Jurkat, Clone E6-1 (cell line): ENCODE measurements at regions not wholly inside any gene's neighbourhood (a gene's known extent, or its start where the extent isn't known, plus 50 kb on each side); places are given as distances from the start of the nearest gene placed in this dataset.

Source experiments
- DNase-seq: peaks from one replicate; pipeline ENCODE4 v3.0.0-alpha.2; 2011; ENCODE audit warnings: low read depth, low spot score
- H3K4me3 ChIP-seq: 2 replicates; pipeline ENCODE4 v1.5.1; 2011; ENCODE audit warnings: mild to moderate bottlenecking, low read length, control low read depth, moderate library complexity

DNA sequence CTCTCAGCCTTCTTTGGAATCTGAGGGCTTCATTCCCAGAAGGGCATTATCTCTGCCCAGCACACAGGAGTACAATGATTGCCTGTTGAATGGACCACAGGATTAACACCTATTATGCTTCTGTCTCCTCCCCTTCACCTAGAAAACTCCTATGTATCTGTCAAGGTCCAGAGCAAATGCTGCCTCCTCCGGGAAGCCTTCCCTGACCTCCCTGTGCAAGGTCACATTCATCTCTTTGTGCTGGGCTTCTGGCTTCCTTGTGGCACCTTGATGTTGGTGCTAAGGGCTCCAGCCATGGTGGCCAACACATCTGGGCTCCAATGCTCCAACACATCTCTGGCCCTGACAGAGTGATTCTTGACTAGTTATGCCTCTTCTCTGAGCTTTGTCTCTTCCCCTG lies 49.9 kb upstream of the ATP2B2 start:
- no peak overlapping the region for H3K4me3 ChIP-seq

DNA sequence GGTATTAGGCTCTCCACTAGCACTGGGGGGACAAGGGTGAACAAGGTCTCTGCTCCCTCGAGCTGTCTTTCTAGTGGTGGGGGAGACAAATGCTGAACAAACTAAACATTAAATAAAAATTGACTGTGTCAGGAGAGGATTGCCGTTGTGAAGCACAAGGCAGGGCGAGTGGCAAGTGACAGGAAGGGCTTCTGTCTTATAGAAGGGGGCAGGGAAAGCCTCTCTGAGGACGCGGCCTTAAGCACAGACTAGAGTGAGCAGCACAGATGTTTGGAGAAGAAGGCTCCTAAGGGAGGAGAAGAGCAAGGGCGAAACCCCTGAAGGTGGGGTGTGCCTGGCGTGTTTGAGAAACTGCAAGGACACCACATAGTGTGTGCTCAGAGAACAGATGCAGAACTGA lies 50.9 kb upstream of the ATP2B2 start:
- no peak overlapping the region for H3K4me3 ChIP-seq
- no peak for DNase-seq

More for the DNA sequence above, 49.9 kb upstream of the ATP2B2 start:
- no peak for DNase-seq

DNA sequence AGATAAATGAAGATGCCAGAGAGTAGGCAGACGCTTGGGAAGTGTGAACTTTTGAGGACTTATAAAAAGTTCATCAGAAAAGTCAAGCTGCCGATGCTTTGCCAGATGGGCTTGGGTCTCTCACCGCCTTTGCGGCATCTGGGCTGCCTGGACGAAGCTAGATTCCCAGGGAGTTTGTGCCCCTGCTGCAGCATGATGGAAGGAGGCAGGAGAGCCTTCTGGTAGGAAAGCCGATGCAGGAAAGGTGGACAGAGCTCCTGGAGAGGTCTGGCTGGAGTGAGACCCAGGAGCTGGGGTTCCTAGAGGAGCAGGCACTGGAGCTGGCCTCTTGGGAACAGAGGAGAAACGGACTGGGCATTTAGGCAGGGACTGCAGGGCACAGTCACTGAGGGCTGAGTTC lies 51.9 kb upstream of the ATP2B2 start:
- no peak for DNase-seq

DNA sequence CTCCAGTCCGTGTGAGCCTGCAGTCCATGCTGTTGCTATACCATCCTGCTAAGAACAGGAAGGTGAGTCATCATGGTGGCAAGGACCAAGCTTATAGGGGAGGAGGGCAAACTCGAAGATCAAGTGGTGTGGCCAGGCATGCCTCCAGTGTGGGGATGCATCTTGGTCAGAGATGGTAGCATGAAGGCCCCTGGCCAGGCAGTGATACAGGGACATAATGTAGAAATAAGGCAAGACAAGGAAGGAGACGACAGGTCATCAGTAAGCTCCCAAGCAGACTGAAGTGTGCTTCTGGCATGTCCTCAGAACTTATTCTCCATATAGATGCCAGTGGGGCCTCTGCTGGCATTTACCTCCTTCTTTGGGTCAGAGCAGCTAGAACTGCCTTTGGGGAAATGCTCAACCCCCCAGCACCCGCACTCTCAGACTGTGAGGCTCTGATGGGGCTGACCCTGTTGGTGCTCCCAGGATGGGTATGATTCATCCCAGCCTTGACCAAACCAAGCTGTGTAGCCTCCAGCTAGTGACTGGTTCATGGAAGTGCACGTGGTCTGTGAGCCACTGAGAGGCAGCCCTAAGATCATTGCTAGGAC lies 52.5 kb upstream of the ATP2B2 start:
- H3K4me3 ChIP-seq = no peak overlapping the region
- no peak for DNase-seq

More for the DNA sequence above, 51.9 kb upstream of the ATP2B2 start:
- no peak overlapping the region for H3K4me3 ChIP-seq

DNA sequence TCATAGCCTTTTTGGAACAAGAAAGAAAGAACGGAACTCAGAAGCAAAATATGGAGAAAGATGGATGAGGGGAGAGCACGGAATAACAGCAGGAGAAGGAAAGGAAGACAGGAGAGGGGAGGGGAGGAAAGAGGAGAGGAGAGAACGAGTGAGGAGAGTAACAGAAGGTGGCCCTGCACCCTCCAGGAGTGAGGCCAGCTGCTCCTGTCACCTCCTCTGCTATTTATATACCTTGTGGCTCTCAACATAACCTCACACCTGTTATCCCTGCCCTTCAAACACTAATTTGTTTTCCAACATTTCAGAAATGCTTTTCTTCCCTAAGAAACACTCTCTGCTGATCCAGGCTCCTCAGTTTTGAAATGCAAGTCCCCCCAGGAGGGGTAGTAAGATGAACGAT lies 53.4 kb upstream of the ATP2B2 start:
- no peak overlapping the region for H3K4me3 ChIP-seq
- DNase-seq = no peak

DNA sequence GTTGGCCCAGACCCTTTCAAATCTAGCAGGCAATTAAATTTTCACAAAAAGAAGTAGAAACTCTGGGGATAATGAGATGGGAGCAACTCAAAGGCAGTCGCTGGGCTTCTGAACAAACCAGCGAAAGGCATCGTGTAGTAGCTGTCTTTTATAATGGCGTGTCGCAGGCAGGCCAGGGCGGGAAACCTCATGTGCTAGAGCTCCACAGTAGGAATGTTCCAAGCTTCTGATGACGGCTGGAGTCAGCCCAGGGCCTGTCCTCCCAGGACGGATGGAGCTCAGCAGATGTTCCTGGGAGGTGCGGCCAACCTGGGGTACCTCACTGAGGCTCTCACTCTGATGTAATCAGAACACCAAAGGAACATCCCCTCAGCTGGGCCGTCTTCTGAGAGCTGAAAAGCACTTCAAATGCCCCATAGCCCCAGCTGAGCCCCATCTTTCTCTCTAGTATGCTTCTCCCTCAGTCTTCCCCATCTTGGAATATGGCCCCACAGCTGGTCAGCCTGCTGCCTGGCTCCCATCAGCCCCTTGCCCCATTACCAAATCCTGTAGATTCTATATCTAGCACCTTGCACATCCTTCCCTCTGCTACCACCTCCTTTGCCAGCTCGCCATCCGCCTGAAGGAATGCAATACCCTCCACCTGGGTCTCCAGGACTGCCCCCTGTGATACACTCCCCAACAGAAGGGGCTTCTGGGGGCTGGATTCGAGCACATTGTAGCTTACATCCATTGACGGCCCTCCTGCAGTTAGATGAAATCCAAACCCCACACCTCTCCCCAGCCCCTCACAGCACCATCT lies 54.9 kb upstream of the ATP2B2 start:
- no peak for DNase-seq
- no peak overlapping the region for H3K4me3 ChIP-seq

DNA sequence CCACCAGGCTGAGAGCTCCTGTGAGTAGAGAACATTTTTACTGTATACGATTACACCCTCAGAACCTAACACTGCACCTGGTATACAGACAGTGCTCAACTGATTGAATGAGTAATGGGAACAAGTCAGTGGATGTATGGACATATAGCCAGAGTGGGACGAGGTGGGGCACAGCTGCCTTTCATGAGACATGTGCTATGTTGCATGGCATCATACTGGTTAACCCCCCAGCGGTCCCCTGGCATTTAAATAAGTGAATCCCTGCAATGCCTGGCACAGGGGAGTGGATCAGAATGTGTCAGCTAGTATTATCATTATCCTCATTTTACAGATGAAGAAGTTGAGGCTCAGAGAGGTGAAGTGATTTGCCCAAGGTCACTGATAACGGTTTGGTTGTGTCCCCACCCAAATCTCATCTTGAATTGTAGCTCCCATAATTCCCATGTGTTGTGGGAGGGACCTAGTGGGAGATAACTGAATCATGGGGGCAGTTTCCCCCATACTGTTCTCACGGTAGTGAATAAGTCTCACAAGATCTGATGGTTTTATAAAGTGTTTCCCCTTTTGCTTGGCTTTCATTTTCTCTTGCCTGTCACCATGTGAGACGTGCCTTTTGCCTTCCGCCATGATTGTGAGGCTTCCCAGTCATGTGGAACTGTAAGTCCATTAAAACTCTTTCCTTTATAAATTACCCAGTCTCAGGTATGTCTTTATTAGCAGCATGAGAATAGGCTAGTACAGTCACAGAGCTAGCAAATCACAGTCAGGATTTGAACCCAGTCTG lies 56.0 kb upstream of the ATP2B2 start:
- no peak overlapping the region for H3K4me3 ChIP-seq
- DNase-seq = no peak

DNA sequence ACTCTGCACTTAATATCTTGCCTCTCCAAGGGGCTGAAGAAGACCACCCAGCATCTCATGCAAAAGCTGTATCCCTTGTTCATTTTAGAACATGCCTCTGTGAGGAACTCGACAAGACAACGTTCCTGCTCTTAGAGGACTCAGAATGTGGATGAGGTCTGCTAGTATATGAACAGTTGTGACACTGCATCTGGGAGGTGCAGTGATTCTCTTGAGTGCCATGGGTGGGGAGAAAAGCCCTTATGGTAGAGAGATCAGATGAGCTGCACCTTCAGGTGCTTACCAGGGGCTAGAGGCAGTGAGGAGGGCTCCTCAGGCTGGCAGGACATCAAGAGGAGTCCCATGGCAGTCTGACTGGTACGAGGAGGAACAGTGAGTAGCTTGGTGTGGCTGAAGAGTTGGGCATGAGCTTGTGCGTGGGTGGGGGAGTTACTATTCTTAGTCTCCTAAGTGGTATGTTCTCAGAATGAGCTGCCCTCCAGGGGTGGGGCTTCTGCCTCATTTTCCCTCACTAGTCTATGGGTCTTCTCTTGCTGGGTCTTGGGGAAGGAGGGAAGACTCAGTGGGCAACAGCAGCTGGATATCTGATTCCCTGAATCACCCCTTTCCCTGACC lies 56.7 kb upstream of the ATP2B2 start:
- DNase-seq = no peak
- no peak overlapping the region for H3K4me3 ChIP-seq

DNA sequence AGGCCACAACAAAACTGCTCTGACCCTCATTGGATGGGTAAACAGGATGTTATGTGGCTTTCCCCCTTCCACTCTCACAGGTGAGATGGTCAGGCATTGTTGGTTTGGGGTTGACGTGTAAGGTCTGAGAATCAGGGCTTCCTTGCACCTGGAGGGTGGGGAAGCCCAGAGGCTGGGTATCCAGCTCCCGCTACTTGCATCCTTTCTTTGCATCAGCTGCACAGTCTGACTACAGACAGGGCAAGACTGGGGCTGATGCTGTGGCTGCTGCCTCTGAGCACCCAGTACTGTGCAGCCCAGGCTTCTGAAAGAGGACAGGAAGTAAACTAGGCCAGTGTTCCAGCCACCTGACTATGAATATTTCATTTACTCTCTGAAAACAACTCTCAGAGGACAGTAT lies 58.0 kb upstream of the ATP2B2 start:
- H3K4me3 ChIP-seq = no peak overlapping the region
- DNase-seq = no peak

DNA sequence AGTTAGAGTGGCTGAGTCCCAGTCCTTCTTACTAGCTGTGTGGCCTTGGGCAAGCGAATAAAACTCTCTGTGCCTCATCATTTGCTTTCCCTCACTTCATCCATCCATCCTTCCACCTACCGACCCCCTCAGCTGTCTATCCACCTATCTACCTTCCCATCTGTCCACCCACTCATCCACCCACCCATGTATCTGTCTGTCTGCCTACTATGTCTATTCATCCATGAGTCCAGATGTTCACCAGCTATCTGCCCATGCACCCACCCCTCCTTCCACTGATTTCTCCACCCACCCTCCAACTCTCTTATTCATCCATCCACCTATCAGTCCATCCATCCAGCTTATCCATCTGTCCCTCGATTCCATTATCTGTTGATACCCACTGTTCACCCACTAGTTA lies 60.4 kb upstream of the ATP2B2 start:
- no peak for DNase-seq
- no peak overlapping the region for H3K4me3 ChIP-seq

DNA sequence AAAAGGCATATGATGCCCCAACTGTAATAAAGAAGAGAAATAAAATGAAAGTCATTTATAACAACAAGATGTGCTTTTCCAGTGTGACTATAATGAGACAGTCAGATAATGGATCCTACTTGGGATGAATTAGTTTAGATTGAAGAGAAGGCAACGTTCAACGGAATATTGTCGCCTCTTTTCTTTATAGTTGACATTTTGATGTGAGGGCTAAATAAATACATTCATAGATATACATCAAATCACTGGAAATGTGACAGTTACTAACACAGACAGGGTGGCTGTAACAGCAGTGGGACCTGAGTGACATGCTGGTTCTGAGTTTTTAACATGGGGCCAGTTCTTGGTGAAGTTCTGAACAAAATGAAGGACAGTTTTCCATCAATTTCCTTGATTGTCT lies 61.1 kb upstream of the ATP2B2 start:
- DNase-seq = no peak
- no peak overlapping the region for H3K4me3 ChIP-seq

DNA sequence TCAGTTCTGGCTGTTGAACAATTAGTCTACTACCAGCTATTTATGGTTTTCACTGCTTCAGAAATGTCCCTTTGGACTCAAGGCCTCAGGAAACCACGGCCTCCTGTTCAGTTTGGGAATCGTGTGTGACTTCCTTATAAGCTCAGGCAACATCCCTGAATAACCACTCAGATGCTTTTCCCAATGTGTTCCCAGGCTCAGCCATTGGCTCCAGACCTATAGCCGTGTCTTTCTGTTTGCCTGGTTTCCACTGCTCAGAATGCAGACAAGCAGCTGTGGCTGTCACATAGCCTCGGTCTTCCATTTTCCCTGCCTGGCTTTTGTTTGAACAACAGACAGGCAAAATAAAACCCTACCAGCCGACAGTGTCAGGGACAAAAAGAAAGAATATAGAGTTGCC lies 63.2 kb upstream of the ATP2B2 start:
- DNase-seq = no peak
- no peak overlapping the region for H3K4me3 ChIP-seq

DNA sequence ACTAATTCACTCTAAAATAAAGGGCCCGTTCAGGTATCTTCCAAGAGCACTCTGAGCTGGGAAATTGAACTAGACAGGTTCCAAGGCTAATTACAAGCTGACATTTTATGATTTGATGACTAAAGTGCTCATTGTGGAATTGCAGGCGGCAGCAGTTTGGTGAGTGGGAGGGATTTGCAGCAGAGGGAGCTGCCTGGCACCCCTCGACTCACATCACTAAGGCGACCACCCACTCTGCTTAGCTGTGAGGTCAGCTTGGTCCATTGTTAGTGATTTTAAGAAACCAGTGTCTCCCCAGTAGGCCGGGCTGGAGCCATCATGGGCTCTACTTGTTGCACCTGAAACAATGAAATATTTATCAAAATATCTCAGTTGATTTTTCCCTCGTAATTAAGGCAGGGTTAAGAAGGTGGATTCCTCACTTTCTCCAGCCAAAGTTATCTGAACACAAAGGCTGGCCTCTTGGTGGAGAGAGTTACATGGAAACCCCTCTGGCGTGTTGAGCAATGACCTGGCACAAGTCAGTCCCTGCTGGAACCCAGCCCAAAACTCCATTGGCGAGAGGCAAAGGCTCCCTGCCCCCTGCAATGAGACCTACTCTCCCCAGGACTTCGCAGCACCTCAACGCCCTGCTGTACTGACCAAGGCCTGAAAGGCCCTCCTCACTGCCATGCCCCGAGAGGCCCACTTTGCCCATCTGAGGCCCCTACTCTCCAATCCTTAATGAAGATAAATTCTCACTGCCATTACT lies 65.0 kb upstream of the ATP2B2 start:
- H3K4me3 ChIP-seq = no peak overlapping the region
- no peak for DNase-seq

DNA sequence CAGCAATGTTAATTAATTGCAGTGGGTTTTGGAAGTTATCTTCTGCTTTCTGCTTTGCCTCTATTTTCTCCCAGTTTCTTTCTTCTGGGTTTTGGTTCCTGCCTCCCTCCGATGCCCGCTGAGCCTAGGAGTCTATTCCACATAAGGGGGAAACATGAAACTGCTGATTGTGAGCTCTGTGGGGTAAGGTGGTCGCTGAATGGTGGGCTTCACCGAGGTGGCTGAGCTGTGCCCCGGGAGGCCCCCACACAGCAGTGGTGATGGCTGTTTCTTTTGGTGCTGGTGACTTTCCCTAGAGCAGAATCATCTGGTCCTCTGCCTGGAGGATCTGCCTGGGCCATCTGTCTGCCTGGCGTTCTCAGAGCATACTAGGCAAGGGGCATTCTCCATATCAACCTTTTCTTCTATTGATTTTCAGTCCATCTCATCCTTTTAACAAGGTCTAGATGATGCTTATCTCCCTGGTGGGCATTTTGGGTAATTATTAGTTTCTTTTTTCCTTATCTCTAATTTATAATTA lies 68.8 kb upstream of the ATP2B2 start:
- no peak overlapping the region for H3K4me3 ChIP-seq
- DNase-seq = no peak

DNA sequence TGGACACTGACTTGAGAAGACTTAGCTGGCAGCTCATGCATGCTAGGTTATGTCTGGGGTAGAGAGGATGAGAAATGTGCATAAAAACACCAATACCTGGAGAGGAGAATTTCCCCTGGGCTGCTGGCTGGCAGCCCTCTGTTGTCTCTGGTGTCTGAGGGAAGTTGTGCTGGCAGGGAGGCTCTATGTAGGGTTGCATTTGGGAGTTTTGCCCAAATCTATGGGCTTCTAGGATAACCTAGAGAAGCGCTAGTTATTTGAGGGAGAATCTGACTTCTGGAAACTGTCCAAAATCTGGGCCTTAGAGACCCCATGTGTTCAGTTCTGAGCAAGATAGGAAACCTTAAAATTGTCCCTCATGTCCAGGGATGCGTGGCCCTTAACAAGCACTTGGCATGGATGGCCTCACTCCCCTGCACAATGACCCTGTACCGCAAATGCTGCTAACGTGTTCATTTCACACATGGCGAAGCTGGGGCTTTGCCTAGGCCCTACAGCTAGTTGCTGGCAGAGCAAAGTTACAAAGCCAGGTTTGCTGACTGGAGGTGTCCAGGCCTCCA lies 70.3 kb upstream of the ATP2B2 start:
- DNase-seq = no peak
- H3K4me3 ChIP-seq = no peak overlapping the region

DNA sequence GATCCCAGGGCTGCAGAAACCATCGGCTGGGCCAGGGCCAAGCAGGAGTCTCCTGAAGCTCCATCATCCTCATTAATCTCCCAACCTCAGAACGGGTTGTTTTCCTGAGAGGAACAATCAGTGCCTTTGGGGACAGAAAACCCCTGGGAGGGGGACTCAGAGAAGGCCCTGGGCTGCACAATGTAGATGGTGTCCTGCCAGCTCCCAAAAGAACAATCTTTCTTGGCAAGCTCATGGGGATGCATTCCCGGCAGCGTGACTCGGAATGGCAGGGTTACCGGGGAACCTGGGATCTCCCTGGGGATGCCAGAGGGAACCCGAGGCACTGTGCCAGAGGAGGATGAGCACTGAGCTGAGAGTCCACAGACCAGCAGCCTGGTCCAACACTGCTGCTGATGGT lies 72.1 kb upstream of the ATP2B2 start:
- H3K4me3 ChIP-seq = no peak overlapping the region
- DNase-seq = no peak

DNA sequence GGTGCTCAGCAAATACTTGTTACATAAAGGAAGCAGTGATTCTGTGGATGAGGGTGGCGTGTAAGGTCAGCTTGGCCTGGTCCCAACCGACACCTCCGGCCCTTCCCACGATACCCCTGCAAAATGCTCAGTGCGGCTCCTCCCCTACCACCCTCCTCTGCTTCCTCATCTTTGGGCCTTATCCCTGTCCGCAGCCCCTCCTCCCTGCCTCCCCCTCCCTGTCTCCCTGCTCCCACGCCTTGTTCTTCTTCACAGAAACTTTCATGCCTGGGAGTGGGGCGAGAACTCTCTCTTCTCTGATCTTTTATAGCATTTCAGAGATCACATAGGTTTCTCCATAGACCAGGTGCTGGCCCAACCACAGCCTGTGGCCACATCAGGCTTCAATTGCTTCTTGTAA lies 75.0 kb upstream of the ATP2B2 start:
- no peak overlapping the region for H3K4me3 ChIP-seq
- DNase-seq = no peak

DNA sequence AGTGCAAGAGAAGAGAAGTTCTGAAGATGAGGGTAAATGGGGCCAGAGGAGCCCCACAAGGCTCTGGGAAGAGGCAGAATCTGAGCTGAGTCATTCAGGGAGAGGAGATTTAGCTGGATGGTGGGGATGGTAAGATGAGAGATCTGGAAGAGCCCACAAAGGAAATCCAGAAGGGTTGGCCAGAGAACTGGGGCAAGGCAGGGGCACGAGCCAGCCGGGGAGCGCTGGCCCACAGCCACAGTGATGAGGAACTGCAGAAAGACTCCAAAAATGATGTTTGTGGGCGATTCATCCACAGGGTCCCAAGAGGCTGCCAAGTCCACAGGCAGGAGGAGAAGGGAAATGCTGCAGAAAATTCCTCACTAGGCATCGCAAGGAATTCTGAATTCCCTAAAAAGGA lies 75.9 kb upstream of the ATP2B2 start:
- H3K4me3 ChIP-seq = no peak overlapping the region
- no peak for DNase-seq

DNA sequence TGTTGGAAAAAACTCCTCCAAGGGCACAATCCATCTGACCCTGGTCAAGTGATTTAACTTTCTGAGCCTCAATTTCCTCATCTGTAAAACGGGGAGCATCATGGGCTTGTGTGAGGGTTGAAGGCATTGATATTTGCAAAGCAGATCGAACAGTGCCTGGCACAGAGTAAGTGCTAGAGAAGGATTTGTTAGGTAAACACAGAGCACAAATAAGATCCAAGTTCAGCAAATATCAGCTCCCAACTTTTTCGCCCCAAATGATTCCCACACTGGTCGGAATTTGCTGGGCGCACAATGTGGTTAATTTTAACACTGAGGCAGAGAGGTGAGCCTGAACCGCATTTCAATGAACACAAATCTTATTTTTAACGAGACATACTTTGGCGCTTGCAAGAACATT lies 76.3 kb upstream of the ATP2B2 start:
- no peak overlapping the region for H3K4me3 ChIP-seq
- DNase-seq = no peak
